ENCODE measurements at regions not wholly inside any gene's neighbourhood (a gene's known extent, or its start where the extent isn't known, plus 50 kb on each side); places are given as distances from the start of the nearest gene placed in this dataset.

GRCh38 chr20:53711333-53712211 lies 117.9 kb upstream of the ZNF217 start:
- Mint-ChIP-seq H3K27me3 (ENCODE audit: low read depth in 3 of 3) (peaks cover 2 to 4% (median 3%) of the 10 kb centered on the region in 3 donors), H3K4me1 (peaks cover 29 to 31% of the 10 kb centered on the region in 2 donors), H3K27ac (no peak overlapping the region), H3K9me3 (no peaks in the 10 kb centered on the region), H3K36me3 (no peaks in the 10 kb centered on the region), H3K4me3 (no peak overlapping the region)
- DNase-seq, result no peak

GRCh38 chr20:53708129-53708968 lies 114.7 kb upstream of the ZNF217 start:
- peaks cover 35 to 38% of the 10 kb centered on the region in 2 donors for H3K4me1 Mint-ChIP-seq
- no peaks in the 10 kb centered on the region for H3K9me3 Mint-ChIP-seq
- peak overlapping the region; percentile 11 to 85 (median 58) for H3K27ac Mint-ChIP-seq
- no peaks in the 10 kb centered on the region for H3K27me3 Mint-ChIP-seq (ENCODE audit: low read depth in 3 of 3)
- H3K4me3 Mint-ChIP-seq, result peak overlapping the region; percentile 39 to 70 (median 58)
- peak in 2 of 3 donors; percentile 22 to 29 for DNase-seq
- H3K36me3 Mint-ChIP-seq, result no peaks in the 10 kb centered on the region

- Mint-ChIP-seq H3K4me3 (peak overlapping the region in 4 of 5 donors; percentile 15 to 64 (median 48)), H3K27ac (peak overlapping the region in 5 of 6 donors; percentile 11 to 85 (median 79)), H3K27me3 (ENCODE audit: low read depth in 3 of 3) (no peaks in the 10 kb centered on the region), H3K4me1 (peaks cover 35 to 38% of the 10 kb centered on the region in 2 donors), H3K36me3 (no peaks in the 10 kb centered on the region), H3K9me3 (no peaks in the 10 kb centered on the region)
- no peak for DNase-seq
Measured at GRCh38 chr20:53707371-53708055, 113.9 kb upstream of the ZNF217 start.

GRCh38 chr20:53706466-53707370 lies 113.1 kb upstream of the ZNF217 start:
- Mint-ChIP-seq H3K4me3 (peak overlapping the region; percentile 15 to 46 (median 24)), H3K36me3 (no peaks in the 10 kb centered on the region), H3K27ac (peak overlapping the region; percentile 43 to 78 (median 58)), H3K27me3 (ENCODE audit: low read depth in 3 of 3) (no peaks in the 10 kb centered on the region), H3K4me1 (peaks cover 35 to 38% of the 10 kb centered on the region in 2 donors), H3K9me3 (no peaks in the 10 kb centered on the region)
- DNase-seq, result no peak

GRCh38 chr20:53706008-53706465 lies 112.4 kb upstream of the ZNF217 start:
- H3K27ac Mint-ChIP-seq, result peak overlapping the region in 4 of 6 donors; percentile 54 to 78 (median 64)
- H3K4me1 Mint-ChIP-seq, result peaks cover 38 to 42% of the 10 kb centered on the region in 2 donors
- no peak for DNase-seq
- H3K36me3 Mint-ChIP-seq, result no peaks in the 10 kb centered on the region
- H3K4me3 Mint-ChIP-seq, result no peak overlapping the region
- no peaks in the 10 kb centered on the region for H3K9me3 Mint-ChIP-seq
- no peaks in the 10 kb centered on the region for H3K27me3 Mint-ChIP-seq (ENCODE audit: low read depth in 3 of 3)

- peaks cover 0 to 7% (median 4%) of the 10 kb centered on the region in 3 donors for H3K27me3 Mint-ChIP-seq (ENCODE audit: low read depth in 3 of 3)
- H3K4me3 Mint-ChIP-seq, result no peak overlapping the region
- H3K4me1 Mint-ChIP-seq, result peaks cover 23 to 32% of the 10 kb centered on the region in 2 donors
- no peaks in the 10 kb centered on the region for H3K9me3 Mint-ChIP-seq
- H3K36me3 Mint-ChIP-seq, result no peaks in the 10 kb centered on the region
- no peak for DNase-seq
- H3K27ac Mint-ChIP-seq, result no peak overlapping the region
Measured at GRCh38 chr20:53702617-53703016, 109.0 kb upstream of the ZNF217 start.

GRCh38 chr20:53699906-53700305 lies 106.3 kb upstream of the ZNF217 start:
- H3K27me3 Mint-ChIP-seq (ENCODE audit: low read depth in 3 of 3), result peaks cover 2 to 9% (median 5%) of the 10 kb centered on the region in 3 donors
- DNase-seq, result no peak
- H3K9me3 Mint-ChIP-seq, result no peaks in the 10 kb centered on the region
- H3K36me3 Mint-ChIP-seq, result no peaks in the 10 kb centered on the region
- H3K4me3 Mint-ChIP-seq, result no peak overlapping the region
- H3K4me1 Mint-ChIP-seq, result peaks cover 10 to 14% of the 10 kb centered on the region in 2 donors
- H3K27ac Mint-ChIP-seq, result no peak overlapping the region

GRCh38 chr20:53699085-53699674 lies 105.5 kb upstream of the ZNF217 start:
- H3K9me3 Mint-ChIP-seq, result no peaks in the 10 kb centered on the region
- peaks cover 10 to 14% of the 10 kb centered on the region in 2 donors for H3K4me1 Mint-ChIP-seq
- peaks cover 2 to 9% (median 5%) of the 10 kb centered on the region in 3 donors for H3K27me3 Mint-ChIP-seq (ENCODE audit: low read depth in 3 of 3)
- H3K36me3 Mint-ChIP-seq, result no peaks in the 10 kb centered on the region
- DNase-seq, result no peak
- no peak overlapping the region for H3K27ac Mint-ChIP-seq
- H3K4me3 Mint-ChIP-seq, result no peak overlapping the region

GRCh38 chr20:53698371-53698978 lies 104.8 kb upstream of the ZNF217 start:
- DNase-seq, result no peak
- H3K9me3 Mint-ChIP-seq, result no peaks in the 10 kb centered on the region
- H3K4me3 Mint-ChIP-seq, result no peak overlapping the region
- H3K36me3 Mint-ChIP-seq, result no peaks in the 10 kb centered on the region
- peaks cover 2 to 9% (median 5%) of the 10 kb centered on the region in 3 donors for H3K27me3 Mint-ChIP-seq (ENCODE audit: low read depth in 3 of 3)
- peaks cover 12 to 18% of the 10 kb centered on the region in 2 donors for H3K4me1 Mint-ChIP-seq
- H3K27ac Mint-ChIP-seq, result no peak overlapping the region

- peaks cover 29 to 39% of the 10 kb centered on the region in 2 donors for H3K4me1 Mint-ChIP-seq
- peak overlapping the region in 1 of 6 donors; percentile 71 for H3K27ac Mint-ChIP-seq
- no peak overlapping the region for H3K4me3 Mint-ChIP-seq
- no peaks in the 10 kb centered on the region for H3K9me3 Mint-ChIP-seq
- H3K36me3 Mint-ChIP-seq, result no peaks in the 10 kb centered on the region
- H3K27me3 Mint-ChIP-seq (ENCODE audit: low read depth in 3 of 3), result peaks cover 5 to 9% (median 7%) of the 10 kb centered on the region in 3 donors
- no peak for DNase-seq
Measured at GRCh38 chr20:53695797-53696527, 102.3 kb upstream of the ZNF217 start.

GRCh38 chr20:53693262-53693871 lies 99.7 kb upstream of the ZNF217 start:
- H3K27ac Mint-ChIP-seq, result peak overlapping the region in 5 of 6 donors; percentile 24 to 83 (median 62)
- peak overlapping the region; percentile 75 to 86 (median 79) for H3K4me3 Mint-ChIP-seq
- peaks cover 26 to 29% of the 10 kb centered on the region in 2 donors for H3K4me1 Mint-ChIP-seq
- H3K27me3 Mint-ChIP-seq (ENCODE audit: low read depth in 3 of 3), result peaks cover 2 to 9% (median 8%) of the 10 kb centered on the region in 3 donors
- no peaks in the 10 kb centered on the region for H3K9me3 Mint-ChIP-seq
- peak; percentile 61 to 67 (median 65) for DNase-seq
- no peaks in the 10 kb centered on the region for H3K36me3 Mint-ChIP-seq
